ENCODE measurements at regions not wholly inside any gene's neighbourhood (a gene's known extent, or its start where the extent isn't known, plus 50 kb on each side); places are given as distances from the start of the nearest gene placed in this dataset.

- no peak overlapping the region for H3K4me3 ChIP-seq (ENCODE audit: low read length)
- peak; percentile 1 for DNase-seq (ENCODE audit: low read depth)
- TF ChIP-seq CTCF (conservative IDR thresholded peaks at IDR 0.05; ENCODE audit: low read length) = no peak
Measured at GRCh38 chr5:124839371-124839998, 93.0 kb upstream of the ZNF608 start.

GRCh38 chr5:124841829-124842712, 95.6 kb upstream of the ZNF608 start:
- H3K4me3 ChIP-seq (ENCODE audit: low read length) = no peak overlapping the region
- no peak for TF ChIP-seq CTCF (conservative IDR thresholded peaks at IDR 0.05; ENCODE audit: low read length)
- DNase-seq (ENCODE audit: low read depth) = no peak

GRCh38 chr5:124842725-124843595, 96.5 kb upstream of the ZNF608 start:
- no peak overlapping the region for H3K4me3 ChIP-seq (ENCODE audit: low read length)
- no peak for DNase-seq (ENCODE audit: low read depth)
- TF ChIP-seq CTCF (conservative IDR thresholded peaks at IDR 0.05; ENCODE audit: low read length) = no peak

- H3K4me3 ChIP-seq (ENCODE audit: low read length) = no peak overlapping the region
- no peak for DNase-seq (ENCODE audit: low read depth)
- no peak for TF ChIP-seq CTCF (conservative IDR thresholded peaks at IDR 0.05; ENCODE audit: low read length)
Measured at GRCh38 chr5:124843596-124843899, 97.1 kb upstream of the ZNF608 start.

GRCh38 chr5:124844371-124844920, 98.0 kb upstream of the ZNF608 start:
- TF ChIP-seq CTCF (conservative IDR thresholded peaks at IDR 0.05; ENCODE audit: low read length) = no peak
- no peak for DNase-seq (ENCODE audit: low read depth)

GRCh38 chr5:124847907-124848306, 101.5 kb upstream of the ZNF608 start:
- no peak overlapping the region for H3K4me3 ChIP-seq (ENCODE audit: low read length)
- no peak for DNase-seq (ENCODE audit: low read depth)
- TF ChIP-seq CTCF (conservative IDR thresholded peaks at IDR 0.05; ENCODE audit: low read length) = no peak

More at GRCh38 chr5:124844371-124844920, 98.0 kb upstream of the ZNF608 start:
- no peak overlapping the region for H3K4me3 ChIP-seq (ENCODE audit: low read length)
